ENCODE measurements at regions not wholly inside any gene's neighbourhood (a gene's known extent, or its start where the extent isn't known, plus 50 kb on each side); places are given as distances from the start of the nearest gene placed in this dataset.
"Not testable (repeated sequence)": the region's sequence is repeated elsewhere in the genome, so short reads cannot be mapped to it uniquely, and the experiment has no call there.

DNA sequence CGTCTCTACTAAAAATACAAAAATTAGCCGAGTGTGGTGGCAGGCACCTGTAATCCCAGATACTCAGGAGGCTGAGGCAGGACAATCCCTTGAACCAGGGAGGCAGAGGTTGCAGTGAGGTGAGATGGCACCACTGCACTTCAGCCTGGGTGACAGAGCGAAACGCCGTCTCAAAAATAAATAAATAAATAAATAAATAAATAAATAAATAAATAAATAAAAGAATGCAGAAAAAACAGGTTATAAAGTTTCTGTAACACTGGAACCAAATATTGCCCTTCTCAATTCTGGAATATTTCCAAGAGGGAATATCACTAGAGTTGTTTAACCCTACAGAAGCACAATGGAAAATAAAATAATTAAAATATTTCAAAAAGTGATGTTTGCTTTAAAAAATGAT, 418.4 kb downstream of the ADAM29 start:
- POLR2A ChIA-PET; H3K27ac ChIP-seq (ENCODE audit: extremely low read depth, low read depth, low read length); CTCF ChIA-PET; H3K4me3 ChIP-seq (ENCODE audit: low read depth, low read length); H3K9me3 ChIP-seq (ENCODE audit: control insufficient read depth, insufficient read depth, low read depth, low read length); H3K36me3 ChIP-seq (ENCODE audit: control insufficient read depth in 2 of 2, insufficient read depth in 1 of 2, low read length in 2 of 2); H3K4me1 ChIP-seq (ENCODE audit: control insufficient read depth, insufficient read depth, low read length): not testable (repeated sequence)
- 0 out of 2 replicates have a peak, but pooled peaks have one; percentile 51 for TF ChIP-seq ZNF558 (tag by site-specific recombination; IDR thresholded peaks at IDR 0.05)
- peak; percentile 79 for TF ChIP-seq ZNF426 (tag by site-specific recombination; IDR thresholded peaks at IDR 0.05)
- TF ChIP-seq, protein P1, sequence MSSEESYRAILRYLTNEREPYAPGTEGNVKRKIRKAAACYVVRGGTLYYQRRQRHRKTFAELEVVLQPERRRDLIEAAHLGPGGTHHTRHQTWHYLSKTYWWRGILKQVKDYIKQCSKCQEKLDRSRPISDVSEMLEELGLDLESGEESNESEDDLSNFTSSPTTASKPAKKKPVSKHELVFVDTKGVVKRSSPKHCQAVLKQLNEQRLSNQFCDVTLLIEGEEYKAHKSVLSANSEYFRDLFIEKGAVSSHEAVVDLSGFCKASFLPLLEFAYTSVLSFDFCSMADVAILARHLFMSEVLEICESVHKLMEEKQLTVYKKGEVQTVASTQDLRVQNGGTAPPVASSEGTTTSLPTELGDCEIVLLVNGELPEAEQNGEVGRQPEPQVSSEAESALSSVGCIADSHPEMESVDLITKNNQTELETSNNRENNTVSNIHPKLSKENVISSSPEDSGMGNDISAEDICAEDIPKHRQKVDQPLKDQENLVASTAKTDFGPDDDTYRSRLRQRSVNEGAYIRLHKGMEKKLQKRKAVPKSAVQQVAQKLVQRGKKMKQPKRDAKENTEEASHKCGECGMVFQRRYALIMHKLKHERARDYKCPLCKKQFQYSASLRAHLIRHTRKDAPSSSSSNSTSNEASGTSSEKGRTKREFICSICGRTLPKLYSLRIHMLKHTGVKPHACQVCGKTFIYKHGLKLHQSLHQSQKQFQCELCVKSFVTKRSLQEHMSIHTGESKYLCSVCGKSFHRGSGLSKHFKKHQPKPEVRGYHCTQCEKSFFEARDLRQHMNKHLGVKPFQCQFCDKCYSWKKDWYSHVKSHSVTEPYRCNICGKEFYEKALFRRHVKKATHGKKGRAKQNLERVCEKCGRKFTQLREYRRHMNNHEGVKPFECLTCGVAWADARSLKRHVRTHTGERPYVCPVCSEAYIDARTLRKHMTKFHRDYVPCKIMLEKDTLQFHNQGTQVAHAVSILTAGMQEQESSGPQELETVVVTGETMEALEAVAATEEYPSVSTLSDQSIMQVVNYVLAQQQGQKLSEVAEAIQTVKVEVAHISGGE (tag by site-specific recombination; conservative IDR thresholded peaks at IDR 0.05; ENCODE audit: low read depth): peak; percentile 61
- TF ChIP-seq ZNF654 (tag by site-specific recombination; IDR thresholded peaks at IDR 0.05; ENCODE audit: low read depth): 0 out of 2 replicates have a peak, but pooled peaks have one; percentile 13
- TF ChIP-seq ZBTB8A (tag by site-specific recombination; IDR thresholded peaks at IDR 0.05): peak; percentile 51; the same call in 1 of the 2 replicates
- TF ChIP-seq ZNF433 (tag by site-specific recombination; IDR thresholded peaks at IDR 0.05; ENCODE audit: low read depth): peak; percentile 15; the same call in 1 of the 2 replicates
- peak; percentile 84; the same call in 1 of the 2 replicates for TF ChIP-seq ZNF394 (tag by site-specific recombination; IDR thresholded peaks at IDR 0.05; ENCODE audit: borderline replicate concordance)
- TF ChIP-seq GFI1B (tag by site-specific recombination; IDR thresholded peaks at IDR 0.05): peak; percentile 24; the same call in 1 of the 2 replicates
- peak; percentile 37; the same call in 1 of the 2 replicates for TF ChIP-seq ZNF202 (tag by site-specific recombination; IDR thresholded peaks at IDR 0.05; ENCODE audit: borderline replicate concordance)
- peak; percentile 71 for TF ChIP-seq ZNF140 (tag by site-specific recombination; IDR thresholded peaks at IDR 0.05)
- TF ChIP-seq, protein P2, sequence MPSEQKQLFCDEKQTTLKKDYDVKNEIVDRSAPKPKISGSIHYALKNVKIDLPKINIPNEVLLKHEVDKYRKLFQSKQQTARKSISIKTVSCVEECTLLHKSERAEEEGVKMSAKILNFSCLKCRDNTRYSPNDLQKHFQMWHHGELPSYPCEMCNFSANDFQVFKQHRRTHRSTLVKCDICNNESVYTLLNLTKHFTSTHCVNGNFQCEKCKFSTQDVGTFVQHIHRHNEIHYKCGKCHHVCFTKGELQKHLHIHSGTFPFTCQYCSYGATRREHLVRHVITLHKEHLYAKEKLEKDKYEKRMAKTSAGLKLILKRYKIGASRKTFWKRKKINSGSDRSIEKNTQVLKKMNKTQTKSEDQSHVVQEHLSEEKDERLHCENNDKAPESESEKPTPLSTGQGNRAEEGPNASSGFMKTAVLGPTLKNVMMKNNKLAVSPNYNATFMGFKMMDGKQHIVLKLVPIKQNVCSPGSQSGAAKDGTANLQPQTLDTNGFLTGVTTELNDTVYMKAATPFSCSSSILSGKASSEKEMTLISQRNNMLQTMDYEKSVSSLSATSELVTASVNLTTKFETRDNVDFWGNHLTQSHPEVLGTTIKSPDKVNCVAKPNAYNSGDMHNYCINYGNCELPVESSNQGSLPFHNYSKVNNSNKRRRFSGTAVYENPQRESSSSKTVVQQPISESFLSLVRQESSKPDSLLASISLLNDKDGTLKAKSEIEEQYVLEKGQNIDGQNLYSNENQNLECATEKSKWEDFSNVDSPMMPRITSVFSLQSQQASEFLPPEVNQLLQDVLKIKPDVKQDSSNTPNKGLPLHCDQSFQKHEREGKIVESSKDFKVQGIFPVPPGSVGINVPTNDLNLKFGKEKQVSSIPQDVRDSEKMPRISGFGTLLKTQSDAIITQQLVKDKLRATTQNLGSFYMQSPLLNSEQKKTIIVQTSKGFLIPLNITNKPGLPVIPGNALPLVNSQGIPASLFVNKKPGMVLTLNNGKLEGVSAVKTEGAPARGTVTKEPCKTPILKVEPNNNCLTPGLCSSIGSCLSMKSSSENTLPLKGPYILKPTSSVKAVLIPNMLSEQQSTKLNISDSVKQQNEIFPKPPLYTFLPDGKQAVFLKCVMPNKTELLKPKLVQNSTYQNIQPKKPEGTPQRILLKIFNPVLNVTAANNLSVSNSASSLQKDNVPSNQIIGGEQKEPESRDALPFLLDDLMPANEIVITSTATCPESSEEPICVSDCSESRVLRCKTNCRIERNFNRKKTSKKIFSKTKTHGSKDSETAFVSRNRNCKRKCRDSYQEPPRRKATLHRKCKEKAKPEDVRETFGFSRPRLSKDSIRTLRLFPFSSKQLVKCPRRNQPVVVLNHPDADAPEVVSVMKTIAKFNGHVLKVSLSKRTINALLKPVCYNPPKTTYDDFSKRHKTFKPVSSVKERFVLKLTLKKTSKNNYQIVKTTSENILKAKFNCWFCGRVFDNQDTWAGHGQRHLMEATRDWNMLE (tag by site-specific recombination; conservative IDR thresholded peaks at IDR 0.05; ENCODE audit: low read depth): peak; percentile 79
- TF ChIP-seq ZNF623 (tag by site-specific recombination; IDR thresholded peaks at IDR 0.05): peak; percentile 59
- 0 out of 2 replicates have a peak, but pooled peaks have one; percentile 36 for TF ChIP-seq ZXDB (tag by site-specific recombination; IDR thresholded peaks at IDR 0.05)
- peak; percentile 73 for TF ChIP-seq ZNF555 (tag by site-specific recombination; conservative IDR thresholded peaks at IDR 0.05)
- TF ChIP-seq ZNF664 (tag by site-specific recombination; IDR thresholded peaks at IDR 0.05): 0 out of 2 replicates have a peak, but pooled peaks have one; percentile 16
- TF ChIP-seq, protein P3, sequence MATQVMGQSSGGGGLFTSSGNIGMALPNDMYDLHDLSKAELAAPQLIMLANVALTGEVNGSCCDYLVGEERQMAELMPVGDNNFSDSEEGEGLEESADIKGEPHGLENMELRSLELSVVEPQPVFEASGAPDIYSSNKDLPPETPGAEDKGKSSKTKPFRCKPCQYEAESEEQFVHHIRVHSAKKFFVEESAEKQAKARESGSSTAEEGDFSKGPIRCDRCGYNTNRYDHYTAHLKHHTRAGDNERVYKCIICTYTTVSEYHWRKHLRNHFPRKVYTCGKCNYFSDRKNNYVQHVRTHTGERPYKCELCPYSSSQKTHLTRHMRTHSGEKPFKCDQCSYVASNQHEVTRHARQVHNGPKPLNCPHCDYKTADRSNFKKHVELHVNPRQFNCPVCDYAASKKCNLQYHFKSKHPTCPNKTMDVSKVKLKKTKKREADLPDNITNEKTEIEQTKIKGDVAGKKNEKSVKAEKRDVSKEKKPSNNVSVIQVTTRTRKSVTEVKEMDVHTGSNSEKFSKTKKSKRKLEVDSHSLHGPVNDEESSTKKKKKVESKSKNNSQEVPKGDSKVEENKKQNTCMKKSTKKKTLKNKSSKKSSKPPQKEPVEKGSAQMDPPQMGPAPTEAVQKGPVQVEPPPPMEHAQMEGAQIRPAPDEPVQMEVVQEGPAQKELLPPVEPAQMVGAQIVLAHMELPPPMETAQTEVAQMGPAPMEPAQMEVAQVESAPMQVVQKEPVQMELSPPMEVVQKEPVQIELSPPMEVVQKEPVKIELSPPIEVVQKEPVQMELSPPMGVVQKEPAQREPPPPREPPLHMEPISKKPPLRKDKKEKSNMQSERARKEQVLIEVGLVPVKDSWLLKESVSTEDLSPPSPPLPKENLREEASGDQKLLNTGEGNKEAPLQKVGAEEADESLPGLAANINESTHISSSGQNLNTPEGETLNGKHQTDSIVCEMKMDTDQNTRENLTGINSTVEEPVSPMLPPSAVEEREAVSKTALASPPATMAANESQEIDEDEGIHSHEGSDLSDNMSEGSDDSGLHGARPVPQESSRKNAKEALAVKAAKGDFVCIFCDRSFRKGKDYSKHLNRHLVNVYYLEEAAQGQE (tag by site-specific recombination; IDR thresholded peaks at IDR 0.05): peak; percentile 39; the same call in 1 of the 2 replicates

All from HEK293 (cell line).